H1 (cell line): ENCODE measurements at regions not wholly inside any gene's neighbourhood (a gene's known extent, or its start where the extent isn't known, plus 50 kb on each side); places are given as distances from the start of the nearest gene placed in this dataset.
"Not testable (repeated sequence)": the region's sequence is repeated elsewhere in the genome, so short reads cannot be mapped to it uniquely, and the experiment has no call there.

Experiments used
- CTCF ChIA-PET: fragments of 300-600 bp; sonication (Branson Sonifier 250); formaldehyde crosslinking; loops from one replicate; lab custom pipeline; 2021; ENCODE audit not compliant: partially characterized antibody; lab: Charles Lee
- POLR2A ChIA-PET: fragments of 300-600 bp; sonication (Branson Sonifier 250); formaldehyde crosslinking; loops from one replicate; lab custom pipeline; 2021; ENCODE audit warnings: inconsistent platforms; ENCODE audit not compliant: partially characterized antibody; lab: Charles Lee
- DNase-seq, 2 experiments: peaks; one replicate each; pipeline versions ENCODE4 v3.0.0 to v3.0.0-alpha.2; 2010 to 2022; ENCODE audit warnings: low spot score in 2 of 2, low read depth in 1 of 2, mixed read lengths in 1 of 2
- FAIRE-seq: peaks from 2 replicates; lab custom pipeline; 2011; peaks lifted over from hg19 to GRCh38; lab: Jason Lieb, UNC
- H2AFZ ChIP-seq: 2 replicates; pipeline ENCODE4 v1.8.1; 2012; ENCODE audit warnings: low read length, inconsistent platforms
- H2AK5ac ChIP-seq: 2 replicates; pipeline ENCODE4 v1.6.1; 2013; ENCODE audit warnings: low read depth, low read length
- H2BK120ac ChIP-seq: replicated peaks from 2 replicates; pipeline ENCODE3; 2013; ENCODE audit warnings: low read depth, low read length, inconsistent platforms
- H2BK12ac ChIP-seq: 2 replicates; pipeline ENCODE4 v1.6.1; 2013; ENCODE audit warnings: low read depth, low read length
- H2BK15ac ChIP-seq: 2 replicates; pipeline ENCODE4 v1.6.1; 2013; ENCODE audit warnings: low read length
- H2BK20ac ChIP-seq: 2 replicates; pipeline ENCODE4 v1.6.1; 2013; ENCODE audit warnings: low read length
- H2BK5ac ChIP-seq: 2 replicates; pipeline ENCODE4 v1.6.1; 2013; ENCODE audit warnings: low read depth, low read length
- H3K14ac ChIP-seq: 2 replicates; pipeline ENCODE4 v1.6.1; 2013; ENCODE audit warnings: inconsistent platforms; ENCODE audit not compliant: insufficient read length
- H3K18ac ChIP-seq: 2 replicates; pipeline ENCODE4 v1.6.1; 2013; ENCODE audit warnings: low read length; ENCODE audit errors: extremely low read depth
- H3K23ac ChIP-seq: 2 replicates; pipeline ENCODE4 v1.6.1; 2013; ENCODE audit warnings: inconsistent platforms; ENCODE audit not compliant: insufficient read length
- H3K23me2 ChIP-seq: 2 replicates; pipeline ENCODE4 v1.6.1; 2013; ENCODE audit warnings: low read depth, low read length
- H3K27ac ChIP-seq: 2 replicates; pipeline ENCODE4 v1.6.1; 2011; ENCODE audit warnings: low read depth, low read length, inconsistent platforms
- H3K27me3 ChIP-seq, 4 experiments: replicated peaks in 1 of 4; 1 replicate in 1 of 4; 2 replicates in 3 of 4; pipeline versions ENCODE4 v1.6.1 to v1.8.1; 2011 to 2013; ENCODE audit warnings: low read length in 3 of 4, mild to moderate bottlenecking in 3 of 4, inconsistent platforms in 2 of 4, mixed read lengths in 2 of 4, moderate library complexity in 1 of 4; ENCODE audit not compliant: control insufficient read depth in 3 of 4, insufficient read depth in 3 of 4; ENCODE audit errors: extremely low read depth in 1 of 4
- H3K36me3 ChIP-seq, 4 experiments: 2 replicates each; pipeline versions ENCODE4 v1.6.1 to v1.8.1; 2011 to 2013; ENCODE audit warnings: mild to moderate bottlenecking in 4 of 4, low read length in 3 of 4, moderate library complexity in 2 of 4, control low read depth in 1 of 4, inconsistent platforms in 1 of 4; ENCODE audit not compliant: insufficient read depth in 4 of 4, control insufficient read depth in 2 of 4
- H3K4ac ChIP-seq: replicated peaks from 2 replicates; pipeline ENCODE3; 2013; ENCODE audit warnings: low read length, low read depth, mixed read lengths, inconsistent platforms; ENCODE audit not compliant: insufficient read length
- H3K4me1 ChIP-seq, 4 experiments: replicated peaks in 1 of 4; 1 replicate in 1 of 4; 2 replicates in 3 of 4; pipeline versions ENCODE4 v1.6.1 to v1.8.1; 2011 to 2013; ENCODE audit warnings: low read length in 3 of 4, inconsistent platforms in 2 of 4, mixed read lengths in 1 of 4; ENCODE audit not compliant: insufficient read depth in 4 of 4, control insufficient read depth in 3 of 4
- H3K4me2 ChIP-seq, 2 experiments: 2 replicates each; pipeline versions ENCODE4 v1.6.1 to v1.8.1; 2011 to 2013; ENCODE audit warnings: low read depth in 2 of 2, low read length in 2 of 2, control low read depth in 1 of 2, inconsistent platforms in 1 of 2, mild to moderate bottlenecking in 1 of 2; ENCODE audit not compliant: insufficient read depth in 1 of 2
- H3K4me3 ChIP-seq, 4 experiments: fragments of 200-600, 300-600 bp in 1 of 4; sonication (generic), shearing (Covaris generic), sonication (Bioruptor Twin) in 1 of 4; 2 replicates each; pipeline versions ENCODE4 v1.5.1 to v1.8.1; 2011 to 2016; ENCODE audit warnings: low read length in 4 of 4, low read depth in 3 of 4, control low read depth in 2 of 4, inconsistent platforms in 2 of 4, mild to moderate bottlenecking in 2 of 4, mixed read lengths in 1 of 4, moderate library complexity in 1 of 4; ENCODE audit not compliant: insufficient read depth in 2 of 4; ENCODE audit errors: extremely low read depth in 1 of 4
- H3K56ac ChIP-seq: replicated peaks from 2 replicates; pipeline ENCODE3; 2013; ENCODE audit warnings: low read depth, mild to moderate bottlenecking, mixed read lengths, low read length, inconsistent platforms; ENCODE audit not compliant: insufficient read length
- H3K79me1 ChIP-seq: 2 replicates; pipeline ENCODE4 v1.6.1; 2013; ENCODE audit warnings: low read depth, low read length, control low read depth
- H3K79me2 ChIP-seq, 2 experiments: 2 replicates each; pipeline versions ENCODE4 v1.6.1 to v1.8.1; 2012 to 2013; ENCODE audit warnings: low read length in 2 of 2, mild to moderate bottlenecking in 2 of 2, inconsistent platforms in 1 of 2; ENCODE audit not compliant: insufficient read depth in 2 of 2, control insufficient read depth in 1 of 2
- H3K9ac ChIP-seq, 4 experiments: replicated peaks in 1 of 4; 1 replicate in 1 of 4; 2 replicates in 3 of 4; pipeline versions ENCODE4 v1.6.1 to v1.8.1; 2011 to 2013; ENCODE audit warnings: low read depth in 3 of 4, low read length in 3 of 4, control low read depth in 2 of 4, mild to moderate bottlenecking in 2 of 4, moderate library complexity in 2 of 4, inconsistent platforms in 1 of 4; ENCODE audit errors: extremely low read depth in 1 of 4
- H3K9me3 ChIP-seq, 2 experiments: 2 replicates each; pipeline versions ENCODE4 v1.6.1 to v1.8.1; 2012 to 2013; ENCODE audit warnings: mild to moderate bottlenecking in 2 of 2, moderate library complexity in 2 of 2, control low read depth in 1 of 2, inconsistent platforms in 1 of 2, low read depth in 1 of 2, low read length in 1 of 2, mixed read lengths in 1 of 2; ENCODE audit not compliant: insufficient read depth in 2 of 2
- H4K20me1 ChIP-seq, 2 experiments: replicated peaks in 1 of 2; 2 replicates each; pipeline versions ENCODE3 to v1.8.1; 2011 to 2013; ENCODE audit warnings: inconsistent platforms in 2 of 2, low read length in 2 of 2, mild to moderate bottlenecking in 1 of 2; ENCODE audit not compliant: insufficient read depth in 2 of 2, control insufficient read depth in 1 of 2
- H4K5ac ChIP-seq: 2 replicates; pipeline ENCODE4 v1.6.1; 2013; ENCODE audit warnings: low read length, low read depth, mixed read lengths, inconsistent platforms; ENCODE audit not compliant: insufficient read length
- H4K8ac ChIP-seq: 2 replicates; pipeline ENCODE4 v1.8.0; 2013; ENCODE audit warnings: mild to moderate bottlenecking, moderate library complexity, low read length, inconsistent platforms; ENCODE audit not compliant: insufficient read depth; ENCODE audit errors: extremely low read depth
- H4K91ac ChIP-seq: replicated peaks from 2 replicates; pipeline ENCODE3; 2013; ENCODE audit warnings: low read length, mixed read lengths, inconsistent platforms; ENCODE audit not compliant: insufficient read length
- WGBS, 2 experiments: shearing (Covaris generic) in 1 of 2; methylation state at CpG; one replicate each; pipeline versions ENCODE4 v1.1.6 to v1.1.7; 2013 to 2015; ENCODE audit warnings: low lambda C conversion rate in 2 of 2, mixed read lengths in 2 of 2, inconsistent platforms in 1 of 2, low coverage in 1 of 2, missing lambda C conversion rate in 1 of 2; ENCODE audit not compliant: insufficient replicate concordance in 2 of 2, insufficient coverage in 1 of 2, insufficient read length in 1 of 2; ENCODE audit errors: extremely low coverage in 1 of 2, missing lambda C conversion rate in 1 of 2; 5-methylcytosine and 5-hydroxymethylcytosine counted together

DNA sequence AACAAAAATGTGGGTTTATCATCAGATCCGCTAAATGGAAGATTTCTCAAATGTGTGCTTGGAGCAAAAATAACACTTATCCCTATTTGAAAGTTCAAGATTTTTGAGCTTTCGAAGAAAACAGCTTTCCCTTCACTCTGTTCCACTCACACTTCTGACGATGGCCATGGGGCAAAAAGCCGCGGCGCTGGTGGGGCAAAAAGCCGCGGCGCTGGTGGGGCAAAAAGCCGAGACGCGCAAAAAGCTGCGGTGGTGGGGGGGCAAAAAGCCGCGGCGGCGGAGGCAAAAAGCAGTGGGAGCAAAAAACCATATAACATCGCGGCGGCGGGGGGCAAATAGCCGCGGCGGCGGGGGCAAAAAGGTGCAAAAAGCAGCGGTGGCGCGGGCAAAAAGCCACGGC, 1631.5 kb downstream of the RPIA start:
- H3K56ac ChIP-seq, CTCF ChIA-PET, H4K91ac ChIP-seq, H3K4ac ChIP-seq, H2AFZ ChIP-seq, H4K8ac ChIP-seq, H3K27ac ChIP-seq, H3K79me1 ChIP-seq, FAIRE-seq, H3K4me3 ChIP-seq, H2BK12ac ChIP-seq, H3K36me3 ChIP-seq, H3K18ac ChIP-seq, H4K5ac ChIP-seq, H3K27me3 ChIP-seq, H2BK15ac ChIP-seq, H3K23me2 ChIP-seq, H3K79me2 ChIP-seq, H3K14ac ChIP-seq, H2AK5ac ChIP-seq, H3K4me1 ChIP-seq, H3K9me3 ChIP-seq, H3K9ac ChIP-seq, H4K20me1 ChIP-seq, H2BK5ac ChIP-seq, H2BK20ac ChIP-seq, H3K4me2 ChIP-seq, POLR2A ChIA-PET, H2BK120ac ChIP-seq, DNase-seq, H3K23ac ChIP-seq: not testable (repeated sequence)
- WGBS, 2 experiments = 79% methylated on average over 8 of the region's 29 CpGs; no CpG with 5 or more reads in 1 of the 2 experiments
